GM19043 (cell line): ENCODE measurements at regions not wholly inside any gene's neighbourhood (a gene's known extent, or its start where the extent isn't known, plus 50 kb on each side); places are given as distances from the start of the nearest gene placed in this dataset.

Experiments used
- ATAC-seq: cut with Tn5 transposase; IDR thresholded peaks from one replicate; pipeline ENCODE4 v1.9.1; 2021; ENCODE audit warnings: low read depth; ENCODE audit not compliant: unreplicated experiment

DNA sequence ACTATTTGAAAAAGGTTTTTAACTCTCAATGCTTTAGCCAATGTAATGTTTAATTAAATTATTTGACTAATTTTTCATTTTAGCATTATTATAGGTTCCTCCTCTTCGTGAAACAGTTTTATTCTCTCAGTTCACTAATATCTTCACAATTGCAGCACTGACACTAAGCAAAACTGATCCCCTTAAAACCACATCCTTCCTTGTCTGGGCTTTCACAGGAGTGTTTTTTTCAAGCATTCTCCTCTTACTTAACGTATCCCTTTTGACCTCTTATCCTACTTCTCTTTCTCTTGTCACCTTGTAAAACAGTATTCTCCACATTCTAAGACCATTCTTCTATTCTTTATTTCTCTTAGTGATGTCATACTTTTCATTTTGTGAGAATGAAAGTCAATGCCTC is 112.8 kb downstream of the DSC3 start:
- no peak for ATAC-seq

DNA sequence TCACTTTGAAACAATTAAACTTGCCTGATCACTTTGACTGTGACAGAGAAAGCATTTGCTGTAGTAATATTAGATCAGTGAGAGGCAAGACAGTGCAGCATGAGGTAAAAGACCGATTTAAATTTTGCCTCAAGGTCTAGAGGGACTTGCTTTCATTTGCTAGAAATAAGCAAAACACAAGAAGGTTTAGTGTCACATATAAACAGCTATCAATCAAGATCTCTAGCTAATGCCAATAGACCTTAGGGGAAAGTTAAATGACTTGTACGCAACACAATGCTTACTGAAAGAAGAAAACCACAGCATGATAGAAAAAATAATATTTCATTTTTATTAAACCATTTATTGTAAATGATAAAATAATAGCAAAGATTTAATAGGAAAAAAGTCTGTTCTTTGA is 113.5 kb downstream of the DSC3 start:
- no peak for ATAC-seq

DNA sequence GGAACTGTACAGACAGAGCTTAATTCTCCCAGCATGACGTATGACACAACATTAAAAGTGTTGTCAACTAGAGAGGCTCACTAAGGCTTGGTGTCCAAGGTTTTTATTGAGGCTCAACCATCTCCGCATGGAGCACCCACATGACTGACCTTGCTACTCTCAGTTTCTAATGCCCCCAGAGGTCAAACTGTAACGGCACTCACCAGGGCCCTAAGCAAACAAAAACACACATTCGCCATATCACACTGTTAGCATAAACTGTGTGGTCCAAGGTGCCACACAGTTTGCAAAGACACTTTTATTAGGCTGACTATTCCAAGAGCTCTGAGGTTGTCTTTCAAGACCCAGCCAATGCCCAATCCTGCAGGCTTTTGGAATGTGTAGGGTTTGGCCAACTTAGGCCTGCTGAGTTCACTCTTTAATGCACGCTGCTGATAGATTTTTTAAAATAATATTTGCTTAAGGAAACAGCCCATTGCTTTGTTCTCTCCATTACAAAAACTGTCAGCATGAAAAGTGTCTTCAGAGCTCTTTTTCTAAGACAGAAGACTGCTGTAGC is 114.9 kb downstream of the DSC3 start:
- no peak for ATAC-seq

DNA sequence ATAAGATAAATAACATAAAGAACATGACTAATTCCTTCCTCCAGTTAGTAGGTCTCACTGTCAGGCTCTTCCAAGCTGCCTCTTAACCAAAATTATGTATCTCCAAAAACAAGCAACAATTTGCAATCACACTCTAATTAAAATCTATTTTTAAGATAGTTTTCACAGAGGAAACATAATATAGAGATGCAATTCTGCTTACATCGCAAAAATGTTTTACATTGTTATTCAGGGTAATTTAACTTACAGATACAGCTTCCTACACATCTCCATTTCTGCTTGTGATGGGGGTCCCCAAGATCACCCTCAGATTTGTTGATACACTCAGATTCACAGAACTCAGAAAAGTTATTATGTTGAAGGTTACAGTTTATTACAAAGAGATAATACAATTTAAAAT is 115.5 kb downstream of the DSC3 start:
- ATAC-seq, result no peak

DNA sequence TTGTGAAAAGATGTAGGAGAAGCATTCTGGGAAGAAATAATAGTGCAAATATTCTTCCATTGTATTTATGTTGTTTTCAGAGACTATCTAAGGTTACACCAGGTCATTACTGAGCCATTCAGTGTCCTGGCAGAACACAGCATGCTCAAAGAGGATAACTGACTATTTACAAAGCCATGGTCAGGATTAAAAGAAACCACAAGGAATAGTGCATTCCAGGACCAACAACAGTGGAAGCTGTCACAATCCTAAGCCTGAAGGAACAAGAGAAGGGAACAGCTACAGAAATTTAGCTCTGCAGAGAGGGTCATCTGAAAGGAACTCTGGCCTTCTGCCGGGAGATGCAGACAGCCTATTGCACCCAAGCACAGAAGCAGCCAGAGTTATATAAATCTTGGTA is 116.7 kb downstream of the DSC3 start:
- no peak for ATAC-seq

- no peak for ATAC-seq
Measured at GRCh38 chr18:30920757-30921156, 121.8 kb downstream of the DSC3 start.

DNA sequence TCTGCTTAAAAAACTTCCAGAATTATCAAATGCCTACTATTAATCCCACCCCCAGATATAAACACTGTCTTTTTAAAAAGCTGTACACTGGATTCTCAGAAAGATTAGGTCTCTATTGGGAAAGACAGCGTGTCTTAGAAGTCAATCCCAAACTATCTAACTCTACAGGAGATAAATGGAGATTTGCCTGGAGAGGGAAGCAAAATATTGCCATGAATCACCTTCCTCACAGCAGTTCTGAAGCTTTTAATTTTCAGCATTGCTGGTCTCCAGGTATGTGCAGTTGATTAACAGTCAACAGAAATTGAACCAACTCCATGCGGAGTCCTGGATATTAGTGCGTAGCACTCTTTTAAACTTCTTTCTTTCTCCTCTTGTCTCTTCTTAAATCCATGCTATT is 122.2 kb downstream of the DSC3 start:
- ATAC-seq, result no peak

- ATAC-seq, result no peak
Measured at GRCh38 chr18:30917651-30918050, 124.9 kb downstream of the DSC3 start.

- ATAC-seq, result no peak
Measured at GRCh38 chr18:30915336-30915988, 127.1 kb downstream of the DSC3 start.

GRCh38 chr18:30908381-30908780 is 134.2 kb downstream of the DSC3 start:
- no peak for ATAC-seq

GRCh38 chr18:30903566-30903965 is 139.0 kb downstream of the DSC3 start:
- no peak for ATAC-seq

DNA sequence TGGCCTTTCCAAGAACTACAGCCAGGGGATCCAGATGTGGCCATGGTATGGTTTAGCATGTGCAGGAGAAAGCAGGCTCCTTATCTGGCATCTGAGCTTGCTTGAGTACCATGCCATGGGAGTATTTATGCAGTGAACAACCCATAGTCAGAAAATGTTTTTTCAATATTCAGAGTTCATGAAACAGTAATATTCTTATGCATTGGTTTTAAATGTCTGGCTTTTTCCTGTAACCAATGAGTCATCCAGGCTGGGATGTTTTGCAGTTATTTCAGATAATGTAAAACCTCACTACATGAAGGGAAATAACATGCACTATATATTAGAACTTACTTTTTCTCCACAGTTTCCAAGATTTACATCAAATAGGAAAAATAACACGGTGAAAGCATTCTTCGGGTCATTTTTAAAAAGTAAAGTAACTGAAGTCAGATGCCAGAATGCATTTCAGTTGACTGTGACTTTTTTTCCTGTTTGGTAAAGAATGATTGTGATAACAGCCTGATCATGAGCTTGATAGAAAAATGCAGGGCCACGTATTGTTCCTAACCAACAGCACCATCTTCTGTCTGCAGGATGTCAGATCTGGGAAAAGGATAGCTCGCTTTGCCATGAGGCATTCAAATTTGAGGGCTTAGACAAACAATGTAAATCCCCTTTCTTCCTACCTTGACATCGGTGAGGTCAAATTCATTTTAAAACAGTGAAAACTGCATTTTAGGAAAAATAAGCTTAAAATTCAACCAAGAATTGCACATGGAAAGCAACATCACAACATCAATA is 152.8 kb downstream of the DSC3 start:
- ATAC-seq, result no peak

- ATAC-seq, result no peak
Measured at GRCh38 chr18:30888344-30888743, 154.2 kb downstream of the DSC3 start.

DNA sequence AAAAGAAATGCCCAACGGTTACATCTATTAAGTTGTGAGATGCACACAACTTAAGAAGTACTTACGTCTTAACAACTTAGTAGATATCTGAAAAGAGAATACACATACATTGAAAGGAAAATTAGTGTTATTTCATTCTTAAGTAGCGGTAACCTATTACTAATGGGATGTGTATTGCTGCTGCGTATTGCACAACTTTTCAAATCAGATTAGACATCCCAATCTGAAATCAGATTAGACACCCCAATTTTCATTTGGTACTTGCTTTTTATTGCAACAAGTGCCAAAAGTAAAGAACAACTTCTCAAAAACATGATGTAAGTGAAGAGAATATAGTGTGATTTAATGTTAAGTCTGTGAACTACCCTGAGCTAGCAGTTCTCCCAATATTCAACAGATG is 155.5 kb downstream of the DSC3 start:
- ATAC-seq, result no peak

DNA sequence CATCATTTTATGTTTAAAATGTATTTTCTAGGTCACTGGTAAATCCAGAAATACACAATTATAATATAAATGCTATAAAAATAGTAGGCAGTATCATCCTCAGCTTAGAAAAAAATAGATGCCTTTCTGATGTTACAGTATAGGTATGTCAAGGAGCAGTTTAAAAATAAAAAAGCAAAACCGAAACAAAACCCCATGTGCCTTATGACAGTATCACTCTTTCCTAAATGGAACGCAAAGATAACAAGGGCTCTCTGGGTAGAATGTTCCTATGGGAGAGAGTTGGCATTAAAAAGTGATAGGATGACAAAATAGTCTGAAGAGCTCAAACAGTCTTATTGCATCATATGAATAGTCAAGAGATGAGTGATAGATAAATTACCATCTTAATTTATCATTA is 172.1 kb downstream of the DSC3 start:
- no peak for ATAC-seq

GRCh38 chr18:30862900-30863299 is 179.6 kb downstream of the DSC3 start:
- no peak for ATAC-seq

GRCh38 chr18:30860741-30861140 is 181.8 kb downstream of the DSC3 start:
- ATAC-seq, result no peak

GRCh38 chr18:30859036-30859435 is 183.5 kb downstream of the DSC3 start:
- ATAC-seq, result no peak

- no peak for ATAC-seq
Measured at GRCh38 chr18:30858560-30858959, 184.0 kb downstream of the DSC3 start.

DNA sequence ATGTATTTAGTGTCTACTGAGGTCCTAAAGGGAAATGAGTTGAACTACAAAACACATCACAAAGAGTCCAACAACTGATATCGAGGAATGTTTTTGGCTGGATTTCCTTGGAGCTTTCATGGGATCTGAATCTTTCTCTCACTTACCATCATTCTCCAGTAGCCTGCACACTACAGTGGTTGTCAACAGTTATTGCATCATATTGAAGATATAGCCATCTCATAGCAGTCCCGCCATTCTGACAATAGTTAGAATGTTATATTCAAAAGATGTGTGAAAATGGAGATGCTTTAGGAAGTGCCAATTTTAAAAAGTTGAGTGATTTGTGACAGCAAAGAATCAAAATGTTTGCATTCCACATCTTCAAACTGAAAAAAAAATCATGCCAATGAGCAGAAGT is 186.8 kb downstream of the DSC3 start:
- no peak for ATAC-seq

- no peak for ATAC-seq
Measured at GRCh38 chr18:30852980-30853379, 189.6 kb downstream of the DSC3 start.

DNA sequence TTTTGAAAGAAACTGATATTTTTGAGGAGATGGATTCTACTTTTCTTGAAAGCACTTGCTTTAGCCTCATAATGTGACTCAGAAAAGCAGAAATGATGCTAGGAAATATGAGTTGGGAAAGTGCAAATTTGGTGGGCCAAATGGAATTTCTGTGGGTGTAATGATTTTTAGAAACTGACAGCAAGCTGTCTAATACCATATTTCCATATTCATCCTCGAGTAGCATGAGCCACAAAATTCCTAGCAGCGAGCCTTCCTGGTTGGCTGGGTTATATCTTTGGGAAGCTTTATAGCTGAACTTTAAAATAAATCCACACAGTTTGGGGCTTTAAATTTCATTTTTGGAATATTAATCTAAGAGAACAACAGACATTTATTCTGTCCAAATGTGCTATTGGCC is 190.0 kb downstream of the DSC3 start:
- no peak for ATAC-seq
